Gastroesophageal sphincter (tissue), 4 donors: ENCODE measurements at regions not wholly inside any gene's neighbourhood (a gene's known extent, or its start where the extent isn't known, plus 50 kb on each side); places are given as distances from the start of the nearest gene placed in this dataset.

Source experiments
- ATAC-seq: fragments of 150-250 bp; one replicate; pipeline ENCODE4 v1.9.1; 2016; ENCODE audit warnings: mild to moderate bottlenecking, moderate library complexity
- H3K27ac ChIP-seq, 4 donors: fragments of 200-600 bp; sonication (generic) in 3 of 4; 1 replicate in 3 of 4; 2 replicates in 1 of 4; pipeline ENCODE4 v1.5.1; 2016 to 2019
- H3K27me3 ChIP-seq: fragments of 200-600 bp; sonication (generic); one replicate; pipeline ENCODE4 v1.5.1; 2019
- H3K36me3 ChIP-seq, 2 donors: fragments of 200-600 bp; sonication (generic); one replicate each; pipeline ENCODE4 v1.5.1; 2019; ENCODE audit warnings: control low read depth in 1 of 2
- H3K4me1 ChIP-seq, 3 donors: fragments of 200-600 bp; sonication (generic); 1 replicate in 2 of 3; 2 replicates in 1 of 3; pipeline ENCODE4 v1.5.1; 2016 to 2019; ENCODE audit warnings: control low read depth in 2 of 3
- H3K4me3 ChIP-seq, 2 donors: fragments of 200-600 bp; sonication (generic); one replicate each; pipeline ENCODE4 v1.5.1; 2019; ENCODE audit warnings: mild to moderate bottlenecking in 1 of 2, moderate library complexity in 1 of 2
- H3K9me3 ChIP-seq, 3 donors: fragments of 200-600 bp; sonication (generic); one replicate each; pipeline ENCODE4 v1.5.1; 2017 to 2019; ENCODE audit warnings: control low read depth in 2 of 3
- CTCF ChIP-seq, 4 experiments: fragments of 200-600 bp in 2 of 4; fragments of 450-650 bp in 2 of 4; sonication (generic) in 1 of 4; IDR thresholded peaks; one replicate each; pipeline ENCODE4 v1.5.1; 2017 to 2019; ENCODE audit warnings: antibody characterized with exemption in 4 of 4, mild to moderate bottlenecking in 2 of 4, moderate library complexity in 2 of 4
- EP300 ChIP-seq: sonication (generic); formaldehyde crosslinking; IDR thresholded peaks from one replicate; pipeline ENCODE4 v1.6.1; 2017; ENCODE audit warnings: antibody characterized with exemption, mild to moderate bottlenecking
- POLR2A ChIP-seq, 2 donors: fragments of 450-650 bp; IDR thresholded peaks; one replicate each; pipeline ENCODE4 v1.6.1; 2017; ENCODE audit warnings: antibody characterized with exemption in 2 of 2, mild to moderate bottlenecking in 2 of 2, moderate library complexity in 1 of 2
- POLR2AphosphoS5 ChIP-seq: sonication (generic); formaldehyde crosslinking; IDR thresholded peaks from one replicate; pipeline ENCODE4 v1.6.1; 2017; ENCODE audit warnings: antibody characterized with exemption
- WGBS, 2 donors: methylation state at CpG; one replicate each; pipeline ENCODE4 v1.1.5; 2018; ENCODE audit warnings: low coverage in 1 of 2; 5-methylcytosine and 5-hydroxymethylcytosine counted together

DNA sequence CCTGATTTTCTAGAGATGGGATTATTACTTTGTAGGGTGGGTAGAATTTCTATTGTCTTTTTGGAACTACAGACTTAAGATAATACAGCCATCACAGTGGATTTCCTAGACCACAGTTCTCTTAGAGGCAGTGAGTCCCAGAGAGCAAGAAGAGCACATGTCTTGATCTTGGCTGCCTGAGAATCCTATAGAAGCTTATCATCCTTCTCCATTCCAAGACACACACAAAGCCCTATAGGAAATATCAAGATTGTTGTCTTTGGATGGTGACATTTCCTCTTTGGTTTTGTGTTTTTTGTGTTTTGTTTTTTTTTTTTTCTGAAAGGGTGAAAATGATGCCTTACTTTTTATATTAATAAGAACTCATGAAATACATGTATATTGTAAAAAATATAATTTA, 143.1 kb downstream of the AHR start:
- Histone ChIP-seq H3K4me3 (no peak overlapping the region), H3K36me3 (no peaks in the 10 kb centered on the region), H3K27ac (no peak overlapping the region), H3K4me1 (no peaks in the 10 kb centered on the region), H3K27me3 (no peaks in the 10 kb centered on the region), H3K9me3 (no peaks in the 10 kb centered on the region)
- no peak for ATAC-seq
- TF ChIP-seq EP300: no peak
- TF ChIP-seq POLR2A (IDR thresholded peaks at IDR 0.05): no peak
- no peak for TF ChIP-seq POLR2AphosphoS5
- no peak for TF ChIP-seq CTCF (IDR thresholded peaks at IDR 0.05)

DNA sequence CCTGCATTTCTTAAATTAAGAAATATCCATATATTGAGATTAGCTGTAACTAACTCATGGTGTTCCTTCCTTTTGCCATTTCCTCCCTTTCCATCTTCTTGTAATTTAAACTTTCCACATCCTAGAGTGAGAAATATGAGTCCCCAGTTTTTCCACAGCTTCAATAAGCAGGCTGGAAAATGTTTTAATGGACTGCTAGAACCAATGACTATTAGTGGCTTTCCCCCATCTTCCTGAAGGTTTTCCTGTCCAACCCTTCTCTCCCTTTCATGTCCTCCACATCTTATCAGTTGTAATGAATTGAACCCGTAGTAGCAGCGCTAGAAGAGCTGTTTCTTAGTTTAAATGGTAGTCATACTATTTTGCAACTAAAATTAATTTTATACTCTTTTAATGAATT, 145.7 kb downstream of the AHR start:
- no peaks in the 10 kb centered on the region for H3K36me3 ChIP-seq
- no peak overlapping the region for H3K27ac ChIP-seq
- 87 to 96% methylated on average over 2 of the region's 2 CpGs for WGBS, 2 donors
- H3K27me3 ChIP-seq: no peaks in the 10 kb centered on the region
- H3K4me3 ChIP-seq: no peak overlapping the region
- TF ChIP-seq POLR2AphosphoS5 (no peak), EP300 (no peak), CTCF (IDR thresholded peaks at IDR 0.05) (no peak), POLR2A (IDR thresholded peaks at IDR 0.05) (no peak)
- H3K9me3 ChIP-seq: peaks cover 0 to 18% (median 0%) of the 10 kb centered on the region in 3 donors
- ATAC-seq: no peak
- H3K4me1 ChIP-seq: no peaks in the 10 kb centered on the region

- Histone ChIP-seq H3K27me3 (no peaks in the 10 kb centered on the region), H3K9me3 (peaks cover 0 to 21% (median 0%) of the 10 kb centered on the region in 3 donors), H3K27ac (no peak overlapping the region), H3K4me1 (no peaks in the 10 kb centered on the region), H3K36me3 (no peaks in the 10 kb centered on the region), H3K4me3 (no peak overlapping the region)
- WGBS, 2 donors: 12 to 22% methylated on average over 1 of the region's 1 CpG
- no peak for ATAC-seq
- TF ChIP-seq EP300: no peak
- TF ChIP-seq POLR2AphosphoS5: peak; percentile 19
- no peak for TF ChIP-seq CTCF (IDR thresholded peaks at IDR 0.05)
- TF ChIP-seq POLR2A (IDR thresholded peaks at IDR 0.05): no peak
These were observed 146.2 kb downstream of the AHR start for GRCh38 chr7:17444673-17445072.

DNA sequence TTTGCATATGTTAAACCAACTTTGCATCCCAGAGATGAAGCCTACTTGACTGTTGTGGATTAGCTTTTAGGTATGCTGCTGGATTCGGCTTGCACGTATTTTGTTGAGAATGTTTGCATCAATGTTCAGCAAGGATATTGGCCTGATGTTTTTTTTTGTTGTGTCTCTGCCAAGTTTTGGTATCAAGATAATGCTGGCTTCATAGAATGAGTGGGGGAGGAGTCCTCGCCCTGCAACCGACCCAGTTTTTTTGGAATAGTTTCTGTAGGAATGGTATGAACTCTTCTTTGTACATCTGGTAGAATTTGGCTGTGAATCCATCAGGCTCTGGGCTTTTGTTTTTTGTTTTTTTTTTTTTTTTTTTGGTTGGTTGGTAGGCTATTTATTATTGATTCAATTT, 147.9 kb downstream of the AHR start:
- TF ChIP-seq POLR2A (IDR thresholded peaks at IDR 0.05): no peak
- TF ChIP-seq CTCF (IDR thresholded peaks at IDR 0.05): no peak
- no peak for TF ChIP-seq POLR2AphosphoS5
- 64 to 77% methylated on average over 4 of the region's 4 CpGs for WGBS, 2 donors
- H3K36me3 ChIP-seq: no peaks in the 10 kb centered on the region
- H3K9me3 ChIP-seq: peaks cover 0 to 21% (median 0%) of the 10 kb centered on the region in 3 donors
- H3K4me3 ChIP-seq: no peak overlapping the region
- no peak overlapping the region for H3K27ac ChIP-seq
- ATAC-seq: no peak
- H3K4me1 ChIP-seq: no peaks in the 10 kb centered on the region
- no peaks in the 10 kb centered on the region for H3K27me3 ChIP-seq

- ATAC-seq: no peak
- 100% methylated on average over 1 of the region's 1 CpG for whole genome bisulfite sequencing, 2 donors
- no peak overlapping the region for H3K4me3 ChIP-seq
- no peak for TF ChIP-seq POLR2A (IDR thresholded peaks at IDR 0.05)
- TF ChIP-seq EP300: no peak
- no peak for TF ChIP-seq POLR2AphosphoS5
- no peak for TF ChIP-seq CTCF (IDR thresholded peaks at IDR 0.05)
- no peaks in the 10 kb centered on the region for H3K27me3 ChIP-seq
- no peak overlapping the region for H3K27ac ChIP-seq
- H3K36me3 ChIP-seq: no peaks in the 10 kb centered on the region
- H3K4me1 ChIP-seq: no peaks in the 10 kb centered on the region
- peaks cover 0 to 21% (median 0%) of the 10 kb centered on the region in 3 donors for H3K9me3 ChIP-seq
These were observed 149.5 kb downstream of the AHR start for GRCh38 chr7:17447728-17448478.
